ENCODE measurements at regions not wholly inside any gene's neighbourhood (a gene's known extent, or its start where the extent isn't known, plus 50 kb on each side); places are given as distances from the start of the nearest gene placed in this dataset.
"Not testable (repeated sequence)": the region's sequence is repeated elsewhere in the genome, so short reads cannot be mapped to it uniquely, and the experiment has no call there.

DNA sequence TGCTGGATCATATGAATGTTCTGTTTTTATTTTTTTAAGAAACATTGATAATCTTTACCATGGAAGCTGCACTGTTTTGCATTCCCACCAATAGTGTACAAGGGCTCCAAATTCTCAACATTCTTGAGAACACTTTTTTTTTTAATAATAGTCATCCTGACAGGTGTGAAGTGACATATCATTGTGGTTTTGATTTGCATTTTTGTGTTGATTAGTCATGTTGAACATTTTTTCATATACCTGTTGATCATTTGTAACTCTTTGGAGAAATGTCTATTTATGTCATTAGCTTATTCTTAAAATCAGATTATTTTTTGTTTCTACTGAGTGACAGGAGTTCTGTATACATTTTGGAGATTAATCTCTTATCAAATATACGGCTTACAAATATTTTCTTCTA lies 408.5 kb downstream of the GLUD2 start:
- no peak for DNase-seq (ENCODE audit: low read depth)

GRCh38 chrX:121456315-121456714 lies 408.9 kb downstream of the GLUD2 start:
- DNase-seq (ENCODE audit: low read depth) = no peak

- no peak for DNase-seq (ENCODE audit: low read depth)
These were observed 409.7 kb downstream of the GLUD2 start for GRCh38 chrX:121457096-121457495.

GRCh38 chrX:121479406-121479805 lies 432.0 kb downstream of the GLUD2 start:
- no peak for DNase-seq (ENCODE audit: low read depth)

DNA sequence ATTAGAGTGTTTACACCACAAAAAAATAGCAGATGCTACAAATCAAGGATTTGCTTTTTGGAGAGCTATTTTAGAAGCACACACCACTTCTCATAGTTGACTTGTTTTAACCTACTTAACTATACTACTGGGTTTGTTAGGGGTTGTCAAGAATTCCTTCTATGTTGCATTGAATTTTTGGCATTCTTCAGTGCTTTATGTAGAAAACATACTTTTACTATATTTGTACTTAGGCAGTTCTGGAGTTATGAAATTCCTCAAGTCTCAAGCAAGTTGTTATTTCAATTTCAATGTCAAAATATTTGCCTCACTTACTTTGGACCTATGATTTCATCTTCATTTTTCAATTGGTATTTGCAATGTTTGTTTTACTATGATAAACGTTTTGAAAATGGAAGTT lies 449.6 kb downstream of the GLUD2 start:
- no peak for DNase-seq (ENCODE audit: low read depth)

DNA sequence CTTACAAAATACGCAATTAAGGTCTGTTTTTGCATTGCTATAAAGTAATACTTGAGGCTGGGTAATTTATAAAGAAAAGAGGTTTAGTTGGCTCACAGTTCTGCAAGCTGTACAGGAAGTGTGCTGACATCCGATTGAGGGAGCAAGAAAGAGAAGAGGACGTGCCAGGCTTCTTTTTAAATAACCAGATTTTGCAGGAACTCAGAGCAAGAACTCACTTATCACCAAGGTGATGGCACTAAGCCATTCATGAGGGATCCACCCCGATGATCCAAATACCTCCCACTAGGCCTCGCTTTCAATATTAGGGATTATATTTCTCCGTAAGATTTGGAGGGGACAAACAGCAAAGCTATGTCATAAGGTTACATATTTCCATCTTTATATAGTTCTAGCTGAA lies 456.7 kb downstream of the GLUD2 start:
- no peak for DNase-seq (ENCODE audit: low read depth)

GRCh38 chrX:121546317-121546716 lies 498.9 kb downstream of the GLUD2 start:
- DNase-seq (ENCODE audit: low read depth) = no peak

GRCh38 chrX:121558886-121559285 lies 511.5 kb downstream of the GLUD2 start:
- no peak for DNase-seq (ENCODE audit: low read depth)

GRCh38 chrX:121562616-121563015 lies 515.2 kb downstream of the GLUD2 start:
- no peak for DNase-seq (ENCODE audit: low read depth)

DNA sequence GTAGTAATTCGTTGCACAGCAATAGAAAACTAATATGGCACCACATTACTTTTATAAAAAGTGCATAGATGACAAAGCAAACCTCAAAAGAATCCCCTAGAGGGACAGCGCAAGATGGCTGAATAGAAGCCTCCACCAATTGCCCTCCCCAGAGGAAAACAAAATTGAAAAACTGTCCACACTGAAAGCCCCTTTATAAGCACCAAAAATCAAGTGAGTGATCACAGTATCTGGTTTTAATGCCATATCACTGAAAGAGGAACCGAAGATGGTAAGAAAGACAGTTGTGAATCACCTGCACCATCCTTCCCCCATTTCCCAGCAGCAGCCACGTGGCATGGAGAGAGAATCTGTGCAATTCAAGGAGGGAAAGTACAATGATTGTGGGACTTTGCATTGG lies 522.2 kb downstream of the GLUD2 start:
- no peak for DNase-seq (ENCODE audit: low read depth)

DNA sequence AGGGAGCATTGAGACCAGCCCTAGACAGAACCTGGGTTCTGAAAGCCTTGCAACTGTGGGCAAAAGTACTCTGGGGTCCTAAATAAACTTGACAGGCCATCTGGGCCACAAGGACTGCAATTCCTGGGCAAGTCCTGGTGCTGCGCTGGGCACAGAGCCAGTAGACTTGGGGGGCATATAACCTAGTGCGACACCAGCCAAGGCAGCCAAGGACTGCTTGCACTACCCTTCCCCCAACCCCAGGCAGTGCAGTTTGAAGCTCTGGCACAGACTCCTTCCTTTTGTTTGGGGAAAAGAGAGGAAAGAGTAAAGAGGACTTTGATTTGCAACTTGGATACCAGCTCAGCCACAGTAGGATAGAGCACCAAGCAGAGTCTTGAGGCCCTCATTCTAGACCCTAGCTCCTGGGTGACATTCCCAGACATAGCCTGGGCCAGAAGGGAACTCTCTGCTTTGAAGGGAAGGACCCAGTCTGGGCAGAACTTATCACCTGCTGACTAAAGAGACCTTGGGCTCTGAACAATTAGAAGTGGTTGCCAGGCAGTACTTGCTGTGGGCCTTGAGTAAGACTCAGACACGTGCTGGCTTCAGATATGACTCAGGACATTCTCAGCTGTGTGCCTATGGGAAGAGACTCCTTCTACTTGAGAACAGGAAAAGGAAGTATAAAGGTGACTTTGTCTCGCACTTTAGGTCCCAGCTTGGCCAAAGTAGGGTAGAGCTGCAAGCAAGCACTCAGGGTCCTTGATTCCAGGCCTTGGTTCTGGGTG lies 522.8 kb downstream of the GLUD2 start:
- DNase-seq (ENCODE audit: low read depth) = no peak

- no peak for DNase-seq (ENCODE audit: low read depth)
These were observed 523.9 kb downstream of the GLUD2 start for GRCh38 chrX:121571333-121571732.

DNA sequence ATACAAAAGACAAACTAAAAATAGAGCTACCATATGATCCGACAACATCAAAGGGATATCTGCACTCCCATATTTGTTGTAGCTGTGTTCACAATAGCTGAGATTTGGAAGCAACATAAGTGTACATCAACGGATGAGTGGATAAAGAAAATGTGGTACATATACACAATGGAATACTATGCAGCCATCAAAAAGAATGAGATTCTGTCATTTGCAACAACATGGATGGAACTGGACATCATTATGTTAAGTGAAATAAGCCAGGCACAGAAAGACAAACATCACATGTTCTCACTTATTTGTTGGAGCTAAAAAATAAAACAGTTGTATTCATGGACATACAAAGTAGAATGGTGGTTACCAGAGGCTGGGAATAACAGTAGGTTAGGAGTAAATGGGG lies 527.0 kb downstream of the GLUD2 start:
- DNase-seq (ENCODE audit: low read depth) = not testable (repeated sequence)

GRCh38 chrX:121579016-121579760 lies 531.8 kb downstream of the GLUD2 start:
- peak; percentile 5 for DNase-seq (ENCODE audit: low read depth)

DNA sequence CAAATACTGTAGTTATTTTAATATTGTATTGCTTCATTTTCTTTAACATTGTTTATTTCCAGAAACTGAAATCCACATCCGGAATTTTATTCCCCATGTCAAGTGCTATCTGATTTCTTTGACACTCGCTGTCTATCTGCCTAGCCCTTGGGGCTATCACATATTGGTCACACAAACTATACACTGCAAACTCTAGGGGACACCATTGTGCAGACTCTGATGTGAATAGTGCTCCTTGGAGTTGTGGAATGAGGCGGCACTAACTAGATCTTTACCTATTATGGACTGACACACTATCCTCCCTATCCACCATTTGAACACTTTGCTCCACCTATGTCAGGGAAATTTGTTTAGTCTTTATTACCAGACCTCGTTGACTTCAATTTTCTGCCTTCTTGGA lies 534.5 kb downstream of the GLUD2 start:
- no peak for DNase-seq (ENCODE audit: low read depth)

GRCh38 chrX:121585626-121586025 lies 538.2 kb downstream of the GLUD2 start:
- DNase-seq (ENCODE audit: low read depth) = no peak

DNA sequence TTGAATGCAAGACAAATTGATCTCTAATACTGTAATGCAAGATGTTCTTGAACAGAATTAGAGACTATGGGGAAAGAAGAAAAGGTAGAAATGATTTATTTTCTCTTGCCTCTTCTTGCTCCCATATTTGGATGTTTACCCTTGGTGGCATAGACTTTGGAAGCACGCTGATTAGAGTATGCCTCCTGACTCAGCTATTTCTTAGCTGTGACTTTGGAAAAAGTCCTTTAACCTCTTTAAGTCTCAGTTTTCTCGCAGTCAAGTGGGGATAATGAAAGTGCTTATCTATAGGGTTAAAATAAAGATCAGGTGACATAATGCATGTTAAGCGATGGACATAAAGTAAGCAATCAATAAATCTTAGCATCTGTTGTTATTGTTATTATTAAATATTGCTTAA lies 545.5 kb downstream of the GLUD2 start:
- DNase-seq (ENCODE audit: low read depth) = no peak

GRCh38 chrX:121598356-121598755 lies 550.9 kb downstream of the GLUD2 start:
- DNase-seq (ENCODE audit: low read depth) = no peak

DNA sequence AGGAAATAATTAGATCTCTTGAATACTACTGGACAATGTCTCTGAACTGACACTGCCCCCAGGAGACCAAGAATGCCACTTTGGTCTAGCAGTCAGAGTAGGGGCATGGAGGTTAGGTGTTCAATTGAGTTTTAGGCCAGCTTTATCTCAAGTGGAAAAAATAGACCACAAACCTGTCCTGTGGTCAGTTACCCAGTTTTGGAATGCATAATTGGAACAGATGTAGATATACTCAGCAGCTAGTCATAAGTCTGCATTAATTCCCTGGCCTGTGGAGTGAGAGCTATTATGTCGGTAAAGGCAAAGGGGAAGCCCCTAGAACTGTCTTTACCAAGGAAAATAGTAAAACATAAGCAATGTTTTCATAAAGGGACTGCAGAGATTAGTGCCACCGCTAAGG lies 587.7 kb downstream of the GLUD2 start:
- DNase-seq (ENCODE audit: low read depth) = no peak

GRCh38 chrX:121639781-121640180 lies 592.4 kb downstream of the GLUD2 start:
- no peak for DNase-seq (ENCODE audit: low read depth)

GRCh38 chrX:121641560-121641959 lies 594.1 kb downstream of the GLUD2 start:
- DNase-seq (ENCODE audit: low read depth) = no peak

DNA sequence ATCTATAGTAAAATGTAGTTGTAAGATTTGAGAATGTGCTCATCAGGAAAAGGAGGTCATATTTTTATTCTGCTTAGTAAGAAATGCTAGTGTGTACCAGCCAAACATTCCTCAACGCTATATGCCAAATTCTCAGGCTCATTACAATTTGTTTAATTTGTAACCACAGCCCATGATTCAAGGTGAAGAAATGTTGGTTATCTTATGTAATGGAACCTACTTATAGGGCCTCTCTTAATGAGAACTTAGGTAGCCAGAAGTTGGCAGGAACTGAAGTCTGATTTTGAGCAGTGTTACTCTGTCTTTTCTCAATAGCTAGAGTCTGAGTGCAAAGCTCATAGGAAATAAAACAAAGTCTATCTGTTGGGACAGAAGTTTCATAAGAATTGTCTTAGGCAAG lies 595.0 kb downstream of the GLUD2 start:
- no peak for DNase-seq (ENCODE audit: low read depth)

GRCh38 chrX:121649417-121649816 lies 602.0 kb downstream of the GLUD2 start:
- no peak for DNase-seq (ENCODE audit: low read depth)

DNA sequence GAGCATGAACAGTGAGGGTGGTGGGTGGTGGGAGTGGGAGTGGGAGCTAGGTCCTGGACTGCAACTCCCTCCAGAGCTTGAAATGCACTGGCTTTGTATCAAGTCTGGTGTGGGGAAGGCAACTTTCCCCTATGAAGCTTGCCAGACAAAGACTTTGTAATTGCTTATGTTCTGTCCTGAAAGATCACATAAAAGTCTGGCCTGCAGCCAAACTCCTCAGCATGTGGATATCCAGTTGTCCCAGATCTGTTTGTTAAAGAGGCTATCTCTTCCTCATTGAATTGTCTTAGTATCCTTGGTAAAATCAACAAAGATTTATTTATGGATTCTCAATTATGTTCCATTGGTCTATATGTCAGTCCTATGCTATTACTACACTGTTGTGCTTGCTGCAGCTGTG lies 607.9 kb downstream of the GLUD2 start:
- DNase-seq (ENCODE audit: low read depth) = no peak
